Keratinocyte (primary cell): ENCODE measurements at regions not wholly inside any gene's neighbourhood (a gene's known extent, or its start where the extent isn't known, plus 50 kb on each side); places are given as distances from the start of the nearest gene placed in this dataset.

Experiments used
- CTCF ChIP-seq, 3 experiments: IDR thresholded peaks in 1 of 3; conservative IDR thresholded peaks in 1 of 3; optimal IDR thresholded peaks in 1 of 3; 2 replicates in 2 of 3; 3 replicates in 1 of 3; pipeline versions ENCODE3 to v1.5.1; 2011; ENCODE audit warnings: low read length in 3 of 3, mild to moderate bottlenecking in 3 of 3, moderate library complexity in 2 of 3, control low read depth in 1 of 3, inconsistent platforms in 1 of 3; ENCODE audit not compliant: insufficient read depth in 2 of 3; ENCODE audit errors: extremely low read depth in 1 of 3
- EZH2 ChIP-seq: IDR thresholded peaks from one replicate; pipeline ENCODE4 v1.6.1; 2012; ENCODE audit warnings: inconsistent platforms, mild to moderate bottlenecking, low read length, moderate library complexity

GRCh38 chr7:109611656-109612055 lies 1042.0 kb downstream of the DNAJB9 start:
- no peak for TF ChIP-seq CTCF (optimal IDR thresholded peaks at IDR 0.05 in 1 of 3, IDR thresholded peaks at IDR 0.05 in 1 of 3, conservative IDR thresholded peaks at IDR 0.05 in 1 of 3; ENCODE audit: extremely low read depth in 1 of 3, insufficient read depth in 2 of 3, low read length in 3 of 3)
- no peak for TF ChIP-seq EZH2
